ENCODE measurements at regions not wholly inside any gene's neighbourhood (a gene's known extent, or its start where the extent isn't known, plus 50 kb on each side); places are given as distances from the start of the nearest gene placed in this dataset.
"Not testable (repeated sequence)": the region's sequence is repeated elsewhere in the genome, so short reads cannot be mapped to it uniquely, and the experiment has no call there.

DNA sequence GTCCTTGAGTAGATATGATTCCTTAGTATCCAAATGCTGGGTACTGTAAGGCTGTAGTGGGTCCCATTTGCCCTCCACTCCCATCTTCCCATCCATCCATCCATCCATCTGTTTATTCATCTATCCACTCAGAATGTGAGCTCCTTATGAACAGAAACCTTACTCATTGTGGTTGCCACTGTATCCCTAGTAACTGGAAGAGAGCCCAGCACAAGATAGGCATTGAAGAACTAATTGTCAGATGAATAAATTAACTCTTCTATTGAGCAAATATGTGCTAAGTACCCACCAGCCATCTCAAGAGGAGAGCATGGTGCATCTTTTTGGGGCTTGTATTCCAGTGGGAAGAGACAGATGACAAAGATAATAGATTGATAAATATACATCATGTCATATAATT lies 86.4 kb upstream of the SEZ6L start:
- Histone ChIP-seq H3K27ac (no peak overlapping the region), H3K9me3 (no peaks in the 10 kb centered on the region), H3K36me3 (no peaks in the 10 kb centered on the region), H3K4me3 (no peak overlapping the region), H3K27me3 (peaks cover 65% of the 10 kb centered on the region), H3K4me1 (no peaks in the 10 kb centered on the region)
- no peak for ATAC-seq
- TF ChIP-seq EP300 (IDR thresholded peaks at IDR 0.05) = no peak
- TF ChIP-seq, protein P1, sequence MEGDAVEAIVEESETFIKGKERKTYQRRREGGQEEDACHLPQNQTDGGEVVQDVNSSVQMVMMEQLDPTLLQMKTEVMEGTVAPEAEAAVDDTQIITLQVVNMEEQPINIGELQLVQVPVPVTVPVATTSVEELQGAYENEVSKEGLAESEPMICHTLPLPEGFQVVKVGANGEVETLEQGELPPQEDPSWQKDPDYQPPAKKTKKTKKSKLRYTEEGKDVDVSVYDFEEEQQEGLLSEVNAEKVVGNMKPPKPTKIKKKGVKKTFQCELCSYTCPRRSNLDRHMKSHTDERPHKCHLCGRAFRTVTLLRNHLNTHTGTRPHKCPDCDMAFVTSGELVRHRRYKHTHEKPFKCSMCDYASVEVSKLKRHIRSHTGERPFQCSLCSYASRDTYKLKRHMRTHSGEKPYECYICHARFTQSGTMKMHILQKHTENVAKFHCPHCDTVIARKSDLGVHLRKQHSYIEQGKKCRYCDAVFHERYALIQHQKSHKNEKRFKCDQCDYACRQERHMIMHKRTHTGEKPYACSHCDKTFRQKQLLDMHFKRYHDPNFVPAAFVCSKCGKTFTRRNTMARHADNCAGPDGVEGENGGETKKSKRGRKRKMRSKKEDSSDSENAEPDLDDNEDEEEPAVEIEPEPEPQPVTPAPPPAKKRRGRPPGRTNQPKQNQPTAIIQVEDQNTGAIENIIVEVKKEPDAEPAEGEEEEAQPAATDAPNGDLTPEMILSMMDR (IDR thresholded peaks at IDR 0.05) = no peak
- TF ChIP-seq POLR2A (IDR thresholded peaks at IDR 0.05) = no peak
- no peak for TF ChIP-seq POLR2AphosphoS5 (IDR thresholded peaks at IDR 0.05)

DNA sequence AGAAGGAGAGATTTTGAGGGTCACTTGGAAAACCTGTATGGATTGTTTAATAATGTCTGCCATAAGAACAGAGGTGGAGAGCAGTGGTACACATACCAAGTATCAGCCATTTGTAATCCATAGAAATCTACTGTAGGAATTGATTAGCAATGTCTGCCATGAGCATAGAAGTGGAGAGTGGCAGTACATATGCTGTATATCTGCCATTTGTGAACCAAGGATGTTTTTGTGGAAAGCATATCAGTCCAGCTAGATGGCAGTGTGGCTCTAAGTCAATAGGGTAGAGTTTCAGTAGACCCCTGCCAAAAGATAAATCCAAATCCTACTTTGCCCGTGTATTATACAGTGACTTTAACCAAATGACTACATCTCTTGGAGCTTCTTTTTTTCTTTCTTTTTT lies 82.9 kb upstream of the SEZ6L start:
- no peak overlapping the region for H3K27ac ChIP-seq
- H3K27me3 ChIP-seq = peaks cover 77% of the 10 kb centered on the region
- H3K36me3 ChIP-seq = no peaks in the 10 kb centered on the region
- H3K4me1 ChIP-seq = no peaks in the 10 kb centered on the region
- H3K4me3 ChIP-seq = no peak overlapping the region
- no peak for TF ChIP-seq POLR2A (IDR thresholded peaks at IDR 0.05)
- no peak for TF ChIP-seq EP300 (IDR thresholded peaks at IDR 0.05)
- no peak for TF ChIP-seq POLR2AphosphoS5 (IDR thresholded peaks at IDR 0.05)
- TF ChIP-seq, protein P1 (IDR thresholded peaks at IDR 0.05) = no peak
- no peaks in the 10 kb centered on the region for H3K9me3 ChIP-seq
- WGBS, 2 donors (ENCODE audit: low coverage in 1 of 2) = 8 to 33% methylated on average over 1 of the region's 1 CpG
- no peak for ATAC-seq

DNA sequence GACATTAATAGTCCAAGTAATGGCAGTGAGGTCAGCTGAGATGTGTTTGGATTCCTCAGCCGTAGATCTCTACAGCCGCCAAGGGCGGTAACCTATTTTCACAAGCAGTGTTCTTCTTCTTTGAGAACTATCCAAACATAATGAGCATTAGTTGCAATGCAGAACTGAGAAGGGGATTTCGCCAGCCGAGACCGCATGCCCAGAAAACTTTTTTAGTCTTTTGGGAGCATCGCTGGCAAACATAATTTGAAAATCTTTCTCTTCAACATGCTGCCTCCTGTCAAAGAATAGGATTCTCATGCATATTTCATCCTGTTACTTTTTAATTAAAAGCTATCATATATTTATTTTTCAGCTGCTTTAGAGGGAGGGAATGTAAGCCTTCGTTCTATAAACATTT lies 81.4 kb upstream of the SEZ6L start:
- no peaks in the 10 kb centered on the region for H3K9me3 ChIP-seq
- H3K36me3 ChIP-seq = no peaks in the 10 kb centered on the region
- no peak overlapping the region for H3K4me3 ChIP-seq
- 83 to 93% methylated on average over 4 to 8 of the region's 8 CpGs for WGBS, 2 donors (ENCODE audit: low coverage in 1 of 2)
- peaks cover 73% of the 10 kb centered on the region for H3K27me3 ChIP-seq
- no peak for ATAC-seq
- TF ChIP-seq POLR2A (IDR thresholded peaks at IDR 0.05) (no peak), POLR2AphosphoS5 (IDR thresholded peaks at IDR 0.05) (no peak)
- TF ChIP-seq, protein P1 (IDR thresholded peaks at IDR 0.05) = no peak
- no peaks in the 10 kb centered on the region for H3K4me1 ChIP-seq
- no peak overlapping the region for H3K27ac ChIP-seq

DNA sequence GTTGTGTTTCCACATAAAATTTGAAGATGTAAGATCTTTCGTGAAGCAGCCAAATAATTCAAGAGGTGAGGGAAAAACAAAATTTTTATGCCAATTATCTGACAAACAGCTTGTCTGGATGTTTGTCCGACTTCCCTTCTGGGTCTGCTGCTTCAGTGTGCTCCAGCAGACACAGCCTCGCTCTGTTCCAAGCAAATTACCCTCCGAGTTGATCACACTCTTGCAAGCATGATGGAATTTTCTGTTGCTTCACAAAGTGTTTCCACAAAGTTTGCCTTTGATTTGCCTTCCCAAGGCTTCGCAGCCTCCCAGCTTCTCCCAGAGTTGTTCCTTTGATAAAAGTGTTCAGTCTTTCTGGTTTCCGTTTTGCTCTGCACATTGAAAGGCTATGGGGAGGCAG lies 78.4 kb upstream of the SEZ6L start:
- no peak overlapping the region for H3K4me3 ChIP-seq
- no peak for TF ChIP-seq EP300 (IDR thresholded peaks at IDR 0.05)
- TF ChIP-seq, protein P1 (IDR thresholded peaks at IDR 0.05) = no peak
- TF ChIP-seq POLR2A (IDR thresholded peaks at IDR 0.05) = no peak
- no peak for TF ChIP-seq POLR2AphosphoS5 (IDR thresholded peaks at IDR 0.05)
- no peaks in the 10 kb centered on the region for H3K9me3 ChIP-seq
- H3K4me1 ChIP-seq = no peaks in the 10 kb centered on the region
- peaks cover 74% of the 10 kb centered on the region for H3K27me3 ChIP-seq
- no peak overlapping the region for H3K27ac ChIP-seq
- no peaks in the 10 kb centered on the region for H3K36me3 ChIP-seq
- 58 to 64% methylated on average over 5 to 6 of the region's 6 CpGs for WGBS, 2 donors (ENCODE audit: low coverage in 1 of 2)
- ATAC-seq = no peak

DNA sequence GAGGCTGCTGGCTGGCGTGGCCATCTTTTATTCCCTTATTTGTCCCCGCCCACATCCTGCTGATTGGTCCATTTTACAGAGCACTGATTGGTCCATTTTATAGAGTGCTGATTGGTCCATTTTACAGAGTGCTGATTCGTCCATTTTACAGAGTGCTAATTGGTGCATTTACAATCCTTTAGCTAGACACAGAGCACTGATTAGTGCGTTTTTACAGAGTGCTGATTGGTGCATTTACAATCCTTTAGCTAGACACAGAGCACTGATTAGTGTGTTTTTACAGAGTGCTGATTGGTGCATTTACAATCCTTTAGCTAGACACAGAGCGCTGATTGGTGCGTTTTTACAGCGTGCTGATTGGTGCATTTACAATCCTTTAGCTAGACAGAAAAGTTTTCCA lies 74.8 kb upstream of the SEZ6L start:
- H3K27me3 ChIP-seq = peaks cover 60% of the 10 kb centered on the region
- 73 to 89% methylated on average over 6 of the region's 7 CpGs for WGBS, 2 donors (ENCODE audit: low coverage in 1 of 2)
- not testable (repeated sequence) for ATAC-seq

More for the DNA sequence above, 74.8 kb upstream of the SEZ6L start:
- H3K9me3 ChIP-seq, H3K36me3 ChIP-seq, H3K4me1 ChIP-seq, H3K4me3 ChIP-seq, H3K27ac ChIP-seq: not testable (repeated sequence)

All from gastroesophageal sphincter (tissue), 4 donors.